H9 (cell line): ENCODE measurements at regions not wholly inside any gene's neighbourhood (a gene's known extent, or its start where the extent isn't known, plus 50 kb on each side); places are given as distances from the start of the nearest gene placed in this dataset.

Experiments
- DNase-seq: peaks from one replicate; pipeline ENCODE4 v3.0.0-alpha.2; 2017
- H2AFZ ChIP-seq: one replicate; pipeline ENCODE4 v1.6.1; 2013; ENCODE audit warnings: mild to moderate bottlenecking, low read length, control low read depth, moderate library complexity
- H2AK5ac ChIP-seq: 2 replicates; pipeline ENCODE4 v1.6.1; 2013; ENCODE audit warnings: low read length, control low read depth, mixed read lengths; ENCODE audit not compliant: insufficient read length
- H2BK120ac ChIP-seq: one replicate; pipeline ENCODE4 v1.6.1; 2013; ENCODE audit warnings: low read depth, mild to moderate bottlenecking, low read length, control low read depth, inconsistent platforms; ENCODE audit not compliant: poor library complexity, severe bottlenecking
- H2BK12ac ChIP-seq: 2 replicates; pipeline ENCODE4 v1.6.1; 2013; ENCODE audit warnings: low read length, control low read depth, mixed read lengths, low read depth; ENCODE audit not compliant: insufficient read length
- H2BK15ac ChIP-seq: 2 replicates; pipeline ENCODE4 v1.6.1; 2013; ENCODE audit warnings: low read depth, low read length, control low read depth
- H2BK20ac ChIP-seq: one replicate; pipeline ENCODE4 v1.6.1; 2013; ENCODE audit warnings: low read depth, mild to moderate bottlenecking, low read length, control low read depth, inconsistent platforms; ENCODE audit not compliant: poor library complexity, severe bottlenecking
- H2BK5ac ChIP-seq: 2 replicates; pipeline ENCODE4 v1.6.1; 2013; ENCODE audit warnings: low read length, control low read depth, mixed read lengths; ENCODE audit not compliant: insufficient read length
- H3K14ac ChIP-seq: 2 replicates; pipeline ENCODE4 v1.6.1; 2013; ENCODE audit warnings: low read length, control low read depth; ENCODE audit not compliant: insufficient read depth
- H3K18ac ChIP-seq: 2 replicates; pipeline ENCODE4 v1.6.1; 2013; ENCODE audit warnings: low read depth, mild to moderate bottlenecking, mixed read lengths, low read length, control low read depth; ENCODE audit not compliant: insufficient read length
- H3K23ac ChIP-seq: 2 replicates; pipeline ENCODE4 v1.6.1; 2013; ENCODE audit warnings: low read length, control low read depth, mixed read lengths, low read depth; ENCODE audit not compliant: insufficient read length
- H3K23me2 ChIP-seq: 2 replicates; pipeline ENCODE4 v1.6.1; 2013; ENCODE audit warnings: low read depth, mild to moderate bottlenecking, mixed read lengths, low read length, control low read depth; ENCODE audit not compliant: insufficient read length, poor library complexity, severe bottlenecking
- H3K27ac ChIP-seq: 2 replicates; pipeline ENCODE4 v1.5.1; 2013; ENCODE audit warnings: low read length, control low read depth, mixed read lengths, low read depth; ENCODE audit not compliant: insufficient read length
- H3K27me3 ChIP-seq: 2 replicates; pipeline ENCODE4 v1.6.1; 2013; ENCODE audit warnings: low read length, control low read depth, inconsistent platforms; ENCODE audit not compliant: insufficient read depth
- H3K4ac ChIP-seq: 2 replicates; pipeline ENCODE4 v1.6.1; 2013; ENCODE audit warnings: low read depth, mild to moderate bottlenecking, control low read depth, inconsistent platforms, low read length, moderate library complexity
- H3K4me1 ChIP-seq: 2 replicates; pipeline ENCODE4 v1.6.1; 2013; ENCODE audit warnings: low read length, control low read depth, inconsistent platforms; ENCODE audit not compliant: insufficient read depth
- H3K4me2 ChIP-seq: 2 replicates; pipeline ENCODE4 v1.6.1; 2013; ENCODE audit warnings: low read length, control low read depth, mixed read lengths; ENCODE audit not compliant: insufficient read length, insufficient read depth
- H3K56ac ChIP-seq: 2 replicates; pipeline ENCODE4 v1.6.1; 2013; ENCODE audit warnings: low read depth, mild to moderate bottlenecking, mixed read lengths, low read length, control low read depth; ENCODE audit not compliant: insufficient read length
- H3K79me1 ChIP-seq: 2 replicates; pipeline ENCODE4 v1.6.1; 2013; ENCODE audit warnings: low read depth, mild to moderate bottlenecking, moderate library complexity, low read length, control low read depth, inconsistent platforms; ENCODE audit not compliant: insufficient read depth, poor library complexity, severe bottlenecking
- H3K79me2 ChIP-seq: 2 replicates; pipeline ENCODE4 v1.6.1; 2013; ENCODE audit warnings: low read length, control low read depth, inconsistent platforms; ENCODE audit not compliant: insufficient read depth
- H3K9ac ChIP-seq: 2 replicates; pipeline ENCODE4 v1.6.1; 2013; ENCODE audit warnings: low read length, control low read depth, mixed read lengths; ENCODE audit not compliant: insufficient read length; ENCODE audit errors: extremely low read depth
- H3K9me3 ChIP-seq: one replicate; pipeline ENCODE4 v1.6.1; 2013; ENCODE audit warnings: low read depth, low read length, inconsistent platforms; ENCODE audit not compliant: control insufficient read depth
- H3T11ph ChIP-seq: one replicate; pipeline ENCODE4 v1.6.1; 2013; ENCODE audit warnings: mild to moderate bottlenecking, low read length, control low read depth, inconsistent platforms
- H4K20me1 ChIP-seq: one replicate; pipeline ENCODE4 v1.6.1; 2013; ENCODE audit not compliant: control insufficient read depth, insufficient read length, insufficient read depth
- H4K5ac ChIP-seq: 2 replicates; pipeline ENCODE4 v1.6.1; 2013; ENCODE audit warnings: low read depth, mild to moderate bottlenecking, mixed read lengths, low read length, control low read depth; ENCODE audit not compliant: insufficient read length
- H4K8ac ChIP-seq: replicated peaks from 2 replicates; pipeline ENCODE4 v1.6.1; 2013; ENCODE audit warnings: low read length, control low read depth, mixed read lengths, low read depth; ENCODE audit not compliant: insufficient read length
- H4K91ac ChIP-seq: 2 replicates; pipeline ENCODE4 v1.6.1; 2013; ENCODE audit warnings: low read depth, mild to moderate bottlenecking, moderate library complexity, mixed read lengths, low read length, control low read depth; ENCODE audit not compliant: insufficient read length
- H3K27ac Mint-ChIP-seq, 3 experiments: 2 replicates in 2 of 3; 3 replicates in 1 of 3; pipeline ENCODE4 v1.8.0; 2020 to 2021; ENCODE audit warnings: mixed read lengths in 3 of 3, mild to moderate bottlenecking in 1 of 3, moderate library complexity in 1 of 3
- H3K27me3 Mint-ChIP-seq: 2 replicates; pipeline ENCODE4 v1.8.0; 2021; ENCODE audit warnings: low read depth, mild to moderate bottlenecking, moderate library complexity, mixed read lengths
- H3K36me3 Mint-ChIP-seq, 3 experiments: 2 replicates in 2 of 3; 3 replicates in 1 of 3; pipeline ENCODE4 v1.8.0; 2020 to 2021; ENCODE audit warnings: low read depth in 3 of 3, mixed read lengths in 3 of 3; ENCODE audit not compliant: insufficient read depth in 1 of 3
- H3K4me1 Mint-ChIP-seq, 2 experiments: 2 replicates each; pipeline ENCODE4 v1.8.0; 2020; ENCODE audit warnings: mixed read lengths in 2 of 2
- H3K4me3 Mint-ChIP-seq, 2 experiments: 2 replicates in 1 of 2; 3 replicates in 1 of 2; pipeline ENCODE4 v1.8.0; 2020 to 2021; ENCODE audit warnings: mild to moderate bottlenecking in 2 of 2, mixed read lengths in 2 of 2, moderate library complexity in 1 of 2
- H3K9me3 Mint-ChIP-seq, 2 experiments: 2 replicates in 1 of 2; 3 replicates in 1 of 2; pipeline ENCODE4 v1.8.0; 2020; ENCODE audit warnings: mild to moderate bottlenecking in 2 of 2, mixed read lengths in 2 of 2, moderate library complexity in 1 of 2
- CTCF ChIP-seq: fragments of 200-600 bp; sonication (generic); conservative IDR thresholded peaks from 3 replicates; pipeline ENCODE4 v1.8.0; 2021; ENCODE audit warnings: antibody characterized with exemption, mild to moderate bottlenecking
- WGBS: extraction: QIAGEN DNeasy Blood & Tissue Kit; methylation state at CpG from one replicate; pipeline ENCODE4 v1.1.7; 2013; ENCODE audit warnings: missing lambda C conversion rate, low lambda C conversion rate, mixed read lengths; ENCODE audit not compliant: insufficient read length; ENCODE audit errors: extremely low coverage; 5-methylcytosine and 5-hydroxymethylcytosine counted together

GRCh38 chr9:92175441-92175840, 60.2 kb upstream of the SPTLC1 start:
- Mint-ChIP-seq H3K27ac (no peak overlapping the region), H3K4me3 (no peak overlapping the region), H3K36me3 (no peaks in the 10 kb centered on the region; a peak in 1 of 7 replicates), H3K9me3 (peaks cover 7% of the 10 kb centered on the region in 2 experiments; a peak in 4 of 5 replicates), H3K27me3 (peaks cover 24% of the 10 kb centered on the region), H3K4me1 (no peaks in the 10 kb centered on the region; a peak in 1 of 4 replicates)
- no peak for TF ChIP-seq CTCF
- Histone ChIP-seq H2BK20ac (no peak overlapping the region), H2BK120ac (no peak overlapping the region), H2AFZ (no peak overlapping the region), H3K4me1 (no peaks in the 10 kb centered on the region), H4K20me1 (no peaks in the 10 kb centered on the region), H2BK12ac (no peak overlapping the region), H3K56ac (no peak overlapping the region), H3K18ac (no peak overlapping the region), H3K27ac (no peak overlapping the region), H3K23me2 (no peaks in the 10 kb centered on the region), H3K79me1 (no peaks in the 10 kb centered on the region), H3K27me3 (no peaks in the 10 kb centered on the region), H2BK15ac (no peak overlapping the region), H4K8ac (no peak overlapping the region), H3K4me2 (no peak overlapping the region), H2BK5ac (no peak overlapping the region), H3K9me3 (no peaks in the 10 kb centered on the region), H4K5ac (no peak overlapping the region), H3T11ph (no peak overlapping the region), H3K9ac (no peak overlapping the region), H2AK5ac (no peak overlapping the region), H3K4ac (no peak overlapping the region), H3K14ac (no peak overlapping the region), H3K23ac (no peak overlapping the region), H4K91ac (no peak overlapping the region), H3K79me2 (no peaks in the 10 kb centered on the region)
- no CpG with 5 or more reads among the region's 2 CpGs for WGBS
- DNase-seq: no peak
